Fibroblast of pulmonary artery (primary cell): ENCODE measurements at regions not wholly inside any gene's neighbourhood (a gene's known extent, or its start where the extent isn't known, plus 50 kb on each side); places are given as distances from the start of the nearest gene placed in this dataset.
A peak's percentile ranks its signal among the peaks of the same experiment; 100 is the strongest.

Experiments used
- DNase-seq: peaks from one replicate; pipeline ENCODE4 v3.0.0-alpha.2; 2010; ENCODE audit warnings: low read depth
- H3K4me3 ChIP-seq: replicated peaks from 2 replicates; pipeline ENCODE4 v1.5.1; 2011; ENCODE audit warnings: low read depth, mild to moderate bottlenecking, control low read depth, low read length, moderate library complexity
- TF ChIP-seq, protein P1 (sequence below): IDR thresholded peaks from 2 replicates; pipeline ENCODE4 v1.5.1; 2011; ENCODE audit warnings: mild to moderate bottlenecking, control low read depth, low read length, inconsistent platforms; ENCODE audit errors: missing control alignments

DNA sequence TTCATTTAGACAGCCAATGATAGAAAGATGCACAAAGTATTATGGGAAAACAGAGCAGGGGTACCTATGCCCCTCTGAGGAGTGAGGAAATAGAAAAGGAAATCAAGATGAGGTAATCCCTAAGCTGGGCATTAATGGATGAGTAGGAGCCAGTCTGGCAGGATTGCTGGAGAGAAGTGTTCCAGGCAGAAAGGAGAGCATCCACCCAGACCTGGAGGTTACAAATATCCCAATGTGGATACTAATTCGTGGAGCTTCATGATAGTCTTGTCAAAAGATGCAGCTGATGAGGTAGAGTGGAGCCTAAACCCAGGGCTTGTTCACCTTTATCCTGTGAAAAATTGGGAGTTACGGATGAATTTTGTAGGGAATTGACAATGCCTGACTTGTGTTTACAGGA, 328.0 kb downstream of the ZNF608 start:
- TF ChIP-seq, protein P1, sequence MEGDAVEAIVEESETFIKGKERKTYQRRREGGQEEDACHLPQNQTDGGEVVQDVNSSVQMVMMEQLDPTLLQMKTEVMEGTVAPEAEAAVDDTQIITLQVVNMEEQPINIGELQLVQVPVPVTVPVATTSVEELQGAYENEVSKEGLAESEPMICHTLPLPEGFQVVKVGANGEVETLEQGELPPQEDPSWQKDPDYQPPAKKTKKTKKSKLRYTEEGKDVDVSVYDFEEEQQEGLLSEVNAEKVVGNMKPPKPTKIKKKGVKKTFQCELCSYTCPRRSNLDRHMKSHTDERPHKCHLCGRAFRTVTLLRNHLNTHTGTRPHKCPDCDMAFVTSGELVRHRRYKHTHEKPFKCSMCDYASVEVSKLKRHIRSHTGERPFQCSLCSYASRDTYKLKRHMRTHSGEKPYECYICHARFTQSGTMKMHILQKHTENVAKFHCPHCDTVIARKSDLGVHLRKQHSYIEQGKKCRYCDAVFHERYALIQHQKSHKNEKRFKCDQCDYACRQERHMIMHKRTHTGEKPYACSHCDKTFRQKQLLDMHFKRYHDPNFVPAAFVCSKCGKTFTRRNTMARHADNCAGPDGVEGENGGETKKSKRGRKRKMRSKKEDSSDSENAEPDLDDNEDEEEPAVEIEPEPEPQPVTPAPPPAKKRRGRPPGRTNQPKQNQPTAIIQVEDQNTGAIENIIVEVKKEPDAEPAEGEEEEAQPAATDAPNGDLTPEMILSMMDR = no peak
- no peak for DNase-seq
- no peak overlapping the region for H3K4me3 ChIP-seq

- no peak for DNase-seq
- no peak overlapping the region for H3K4me3 ChIP-seq
- TF ChIP-seq, protein P1 = no peak
Measured at GRCh38 chr5:124417196-124417595, 329.2 kb downstream of the ZNF608 start.

GRCh38 chr5:124416627-124417026, 329.8 kb downstream of the ZNF608 start:
- DNase-seq = no peak
- TF ChIP-seq, protein P1 = no peak
- H3K4me3 ChIP-seq = no peak overlapping the region

- TF ChIP-seq, protein P1 = no peak
- no peak for DNase-seq
- no peak overlapping the region for H3K4me3 ChIP-seq
Measured at GRCh38 chr5:124414973-124415372, 331.5 kb downstream of the ZNF608 start.

- DNase-seq = peak; percentile 18
- TF ChIP-seq, protein P1 = peak; percentile 5
- H3K4me3 ChIP-seq = no peak overlapping the region
Measured at GRCh38 chr5:124410539-124411488, 335.6 kb downstream of the ZNF608 start.

DNA sequence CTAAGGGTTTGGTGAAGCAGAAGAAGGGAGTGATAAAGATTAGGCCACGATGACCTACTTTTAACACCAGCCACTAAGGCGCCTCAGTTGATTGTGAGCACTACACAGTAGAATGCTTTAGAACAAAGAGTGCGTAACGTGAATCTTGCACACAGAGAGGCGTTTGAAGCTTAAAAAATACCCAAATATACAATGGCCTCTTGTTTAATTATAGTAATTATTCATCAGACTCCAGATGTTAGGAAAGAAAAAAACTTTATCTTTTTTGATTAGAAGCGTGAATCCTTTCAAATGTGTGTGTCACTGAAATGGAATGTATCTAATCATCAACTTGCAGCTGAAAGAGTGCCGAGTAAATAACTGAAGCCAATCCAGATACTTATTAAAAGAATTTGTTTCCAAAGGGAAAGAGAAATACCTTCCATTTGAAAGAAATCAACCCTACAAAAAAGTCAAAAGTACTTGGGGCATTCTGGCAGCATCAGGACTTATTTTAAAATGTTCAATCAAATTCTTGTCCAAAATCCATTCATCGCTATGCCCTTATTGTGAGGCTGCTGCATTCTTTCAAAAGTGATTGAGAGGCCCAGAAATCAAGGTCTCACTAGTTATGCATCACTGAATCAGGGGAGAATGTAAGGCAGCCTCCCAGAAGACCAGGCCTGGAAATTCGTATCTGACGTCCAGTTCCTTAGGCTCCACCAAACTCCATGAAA, 337.5 kb downstream of the ZNF608 start:
- DNase-seq = peak; percentile 15
- TF ChIP-seq, protein P1 = no peak
- H3K4me3 ChIP-seq = no peak overlapping the region
